CD4-positive, alpha-beta T cell treated with Interferon gamma for 1 hour (primary cell): ENCODE measurements at regions not wholly inside any gene's neighbourhood (a gene's known extent, or its start where the extent isn't known, plus 50 kb on each side); places are given as distances from the start of the nearest gene placed in this dataset.
"Not testable (repeated sequence)": the region's sequence is repeated elsewhere in the genome, so short reads cannot be mapped to it uniquely, and the experiment has no call there.

Experiments used
- DNase-seq: peaks from one replicate; pipeline ENCODE4 v3.0.0-alpha.2; 2020

DNA sequence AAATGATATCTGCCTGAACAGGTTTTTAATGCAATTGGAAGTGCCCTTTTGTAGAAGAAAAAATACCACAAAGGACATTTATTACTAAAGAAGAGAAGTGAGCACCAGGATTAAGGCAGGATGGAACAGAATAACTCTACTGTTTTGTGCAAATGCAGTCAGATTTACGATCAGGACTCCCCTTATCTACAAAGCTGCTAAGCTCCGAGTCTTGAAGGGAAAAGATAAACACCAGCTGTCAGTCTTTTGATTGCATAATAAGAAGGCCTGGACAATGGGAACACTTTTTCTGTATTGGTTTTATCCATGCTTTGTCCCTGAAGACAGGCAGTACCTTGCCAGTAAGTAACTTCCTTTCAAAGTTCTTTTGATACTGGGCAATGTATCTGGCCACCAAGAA, 797.9 kb upstream of the SLC35B3 start:
- no peak for DNase-seq

DNA sequence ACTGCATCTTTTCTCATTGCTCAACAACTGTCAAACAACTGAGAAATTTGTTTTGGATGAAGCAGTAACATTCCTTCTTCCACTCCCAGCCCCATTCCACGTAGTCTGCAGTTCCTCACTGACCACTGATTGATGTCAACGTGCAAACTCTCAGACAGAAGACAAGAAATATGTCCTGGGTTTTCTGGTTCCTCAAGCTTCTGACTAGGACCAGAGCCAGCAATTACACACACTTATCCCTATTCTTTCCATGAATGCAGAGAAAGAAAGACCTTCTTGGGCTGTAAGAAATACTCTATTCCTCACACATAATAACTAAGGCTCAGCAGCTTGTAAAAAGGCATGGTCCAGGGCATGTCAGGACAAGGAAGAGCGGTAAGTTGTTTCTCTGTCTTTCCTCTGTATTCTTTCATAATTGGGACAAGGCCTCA, 790.1 kb upstream of the SLC35B3 start:
- DNase-seq, result no peak

DNA sequence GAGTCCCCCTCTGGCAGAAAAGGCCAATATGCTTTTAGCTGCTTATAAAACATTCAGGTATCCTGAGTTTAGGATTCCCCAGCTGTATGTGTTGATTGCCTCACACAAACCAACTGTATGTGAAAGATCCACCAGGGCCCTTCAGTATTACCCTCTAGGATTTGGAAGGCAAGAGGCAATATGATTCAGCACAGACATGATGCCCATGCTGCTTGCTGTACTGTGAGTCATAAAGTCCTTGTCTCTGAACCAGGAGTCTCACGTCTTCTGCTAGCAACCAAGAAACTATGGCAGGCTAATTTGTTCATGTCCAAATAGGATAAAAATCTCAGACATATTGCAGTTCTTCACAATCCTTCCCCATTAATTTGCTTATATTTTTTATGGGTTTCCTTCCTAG, 789.2 kb upstream of the SLC35B3 start:
- DNase-seq, result no peak

DNA sequence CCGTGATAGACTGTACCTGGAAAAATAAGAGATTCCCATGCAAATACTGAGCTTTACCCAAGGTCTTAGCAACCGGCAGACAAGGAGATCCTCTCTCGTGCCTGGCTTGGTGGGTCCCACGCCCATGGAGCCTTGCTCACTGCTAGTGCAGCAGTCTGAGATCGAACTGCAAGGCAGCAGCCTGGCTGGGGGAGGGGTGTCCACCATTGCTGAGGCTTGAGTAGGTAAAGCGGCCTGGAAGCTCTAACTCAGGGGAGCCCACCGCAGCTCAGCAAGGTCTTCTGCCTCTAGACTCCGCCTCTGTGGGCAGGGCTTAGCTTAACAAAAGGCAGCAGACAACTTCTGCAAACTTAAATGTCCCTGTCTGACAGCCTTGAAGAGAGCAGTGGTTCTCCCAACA, 778.4 kb upstream of the SLC35B3 start:
- DNase-seq, result not testable (repeated sequence)

DNA sequence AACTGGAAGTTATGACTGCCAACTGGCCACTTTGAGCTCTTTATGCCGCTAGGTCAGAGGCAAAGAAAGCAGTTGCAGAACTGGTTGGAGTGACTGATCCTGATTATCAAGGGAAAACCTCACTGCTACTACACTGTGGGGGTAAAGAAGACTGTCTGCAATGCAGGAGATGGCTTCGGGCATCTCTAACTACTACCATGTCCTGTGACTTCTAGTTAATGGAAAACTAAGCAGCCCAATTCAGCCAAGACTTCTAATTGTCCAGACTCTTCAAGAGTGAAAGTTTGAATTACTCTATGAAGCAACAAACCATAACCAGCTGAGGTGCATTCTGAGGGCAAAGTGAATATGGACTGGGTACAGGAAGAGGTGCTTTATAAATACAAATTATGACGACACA, 773.6 kb upstream of the SLC35B3 start:
- no peak for DNase-seq

DNA sequence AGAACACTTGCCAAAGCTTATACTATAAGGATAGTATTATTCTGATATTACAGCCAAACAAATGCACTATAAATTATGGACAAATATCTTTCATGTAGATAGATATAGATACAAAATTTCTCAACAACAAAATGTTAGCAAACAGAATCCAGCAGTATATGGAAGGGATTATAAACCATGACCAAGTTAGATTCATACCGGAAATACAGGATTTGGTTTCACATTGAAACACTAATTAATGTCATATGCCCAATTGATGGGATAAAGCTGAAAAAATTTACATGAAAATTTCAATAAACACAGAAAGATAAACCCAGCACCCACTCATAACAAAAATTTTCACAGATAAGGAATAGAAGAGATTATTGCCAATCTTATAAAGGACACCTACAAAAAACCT, 770.3 kb upstream of the SLC35B3 start:
- no peak for DNase-seq

DNA sequence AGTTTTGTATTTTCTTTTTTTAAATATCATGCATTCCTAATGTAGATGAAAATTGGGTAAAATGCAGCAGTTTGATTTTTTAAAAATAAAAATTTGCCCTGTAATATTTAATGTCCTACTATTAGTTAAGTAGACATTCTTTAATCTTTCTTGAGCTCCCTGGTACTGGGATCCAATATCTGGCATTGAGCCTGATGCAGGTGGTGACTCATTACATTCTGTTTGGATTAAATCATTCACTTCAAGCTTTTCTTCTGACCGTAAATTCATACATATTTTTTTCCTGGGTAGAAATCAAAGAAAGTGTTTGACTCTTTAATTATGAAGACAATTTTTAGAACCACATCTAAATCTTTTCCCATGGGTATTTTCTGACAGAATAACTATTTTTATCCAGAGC, 768.8 kb upstream of the SLC35B3 start:
- DNase-seq, result no peak

DNA sequence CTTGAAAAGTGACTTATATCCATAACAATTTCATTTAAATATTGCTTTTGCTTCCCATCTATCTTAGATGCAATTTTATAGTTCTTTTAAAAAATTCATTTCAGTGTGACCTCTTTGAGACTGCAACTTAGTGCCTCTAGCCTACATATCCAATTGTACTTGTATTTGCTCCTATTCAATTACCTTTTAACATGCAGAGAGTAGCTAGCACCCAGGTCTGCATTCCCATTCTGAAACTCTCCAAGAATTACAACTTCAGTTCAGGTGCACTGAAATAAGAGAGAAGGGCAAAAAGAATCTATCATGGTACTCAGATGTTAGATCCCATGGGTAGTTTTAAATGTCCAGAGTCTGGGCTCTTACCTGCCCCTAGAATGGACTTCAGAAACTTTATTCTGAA, 765.4 kb upstream of the SLC35B3 start:
- DNase-seq, result no peak

DNA sequence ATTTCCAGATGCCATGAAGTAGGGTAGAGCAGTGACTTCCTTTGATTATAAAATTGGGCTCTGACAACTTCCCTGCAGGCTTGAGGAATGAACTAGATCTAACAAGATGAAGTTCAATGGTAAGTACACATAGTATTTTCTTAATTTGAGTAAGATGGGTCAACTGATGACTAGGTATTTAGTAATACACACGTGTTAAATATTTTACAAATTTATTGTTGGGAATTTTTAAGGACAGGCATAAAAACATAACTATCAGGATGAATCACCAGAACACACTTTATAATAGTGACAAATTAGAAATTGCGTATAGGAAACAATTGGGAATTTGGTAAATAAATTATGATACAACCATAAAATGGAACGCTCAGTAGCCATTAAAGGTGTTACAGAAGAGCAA, 762.4 kb upstream of the SLC35B3 start:
- no peak for DNase-seq

DNA sequence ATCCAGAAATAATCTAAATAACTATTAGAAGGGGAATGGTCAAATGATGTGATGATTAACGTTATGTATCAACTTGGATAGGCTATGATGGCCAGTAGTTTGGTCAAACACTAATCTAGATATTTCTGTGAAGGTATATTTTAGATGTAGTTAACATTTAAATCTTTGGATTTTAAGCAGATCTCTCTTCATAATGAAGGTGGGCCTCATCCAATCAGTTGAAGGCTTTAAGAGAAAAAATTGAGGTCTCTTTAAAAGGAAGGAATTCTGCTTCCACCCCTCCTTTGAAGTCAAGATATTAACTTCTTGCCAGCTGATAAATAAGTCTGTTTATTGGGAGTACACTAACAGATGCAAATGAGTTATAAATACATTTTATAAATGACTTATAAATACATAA, 760.0 kb upstream of the SLC35B3 start:
- no peak for DNase-seq

DNA sequence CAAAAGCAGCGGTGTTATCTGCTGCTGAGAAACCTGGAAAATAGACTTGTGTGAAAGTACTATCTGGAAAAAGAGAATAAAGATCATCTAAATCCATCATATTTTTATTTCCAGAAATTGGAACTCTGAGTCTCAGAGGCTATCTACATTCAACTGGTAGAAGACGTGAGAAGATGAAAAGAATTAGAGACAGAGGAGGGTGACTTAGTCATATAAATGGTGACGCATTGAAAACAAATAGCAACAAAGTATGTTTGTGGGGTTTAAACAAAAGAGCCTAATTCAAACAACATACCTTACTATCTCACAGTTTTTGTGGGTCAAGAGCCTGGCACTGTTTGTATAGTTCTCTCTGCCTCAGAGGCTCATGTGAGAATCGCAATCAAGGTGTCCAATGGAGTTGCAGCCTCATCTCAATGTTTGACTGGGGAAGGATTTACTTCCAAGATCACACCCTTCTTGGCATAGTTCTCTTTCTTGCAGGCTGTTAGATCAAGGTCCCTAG, 757.1 kb upstream of the SLC35B3 start:
- no peak for DNase-seq

DNA sequence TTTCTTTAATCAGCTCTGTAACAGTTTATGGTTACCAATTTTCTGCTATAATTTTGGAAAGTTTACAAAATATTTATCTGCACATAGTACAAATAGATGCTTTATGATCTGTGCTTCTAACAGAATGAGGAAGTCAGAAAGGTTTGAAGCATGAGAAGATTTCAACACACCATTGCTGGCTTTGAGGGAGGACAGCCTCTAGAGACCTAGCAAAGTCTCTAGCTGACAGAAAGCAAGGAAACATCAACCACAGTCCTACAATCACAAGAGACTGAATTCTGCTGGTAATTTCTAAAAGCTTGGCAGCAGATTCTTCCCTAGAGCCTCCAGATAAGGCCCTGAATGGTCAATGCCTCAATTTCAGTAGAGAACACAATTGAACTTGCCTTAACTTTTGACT, 750.8 kb upstream of the SLC35B3 start:
- no peak for DNase-seq

DNA sequence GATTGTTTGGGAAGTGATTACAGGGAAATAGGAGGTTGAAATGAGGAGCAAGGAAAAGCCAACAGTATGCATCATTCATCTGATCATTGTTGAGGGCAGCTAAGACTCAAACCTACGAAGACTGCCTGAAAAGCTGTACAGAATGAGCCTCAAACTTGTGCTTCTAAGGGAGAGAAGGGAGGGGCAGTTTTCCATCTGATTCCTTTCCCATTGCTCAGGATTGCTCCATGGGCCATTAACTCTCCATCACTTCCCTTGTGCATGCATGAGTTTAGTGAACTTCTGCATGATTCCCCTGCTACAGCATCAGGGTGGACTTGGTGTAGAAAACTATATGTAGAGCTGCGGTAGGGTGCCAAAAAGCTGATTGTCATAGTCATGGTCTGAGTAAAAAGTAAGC, 742.7 kb upstream of the SLC35B3 start:
- no peak for DNase-seq

DNA sequence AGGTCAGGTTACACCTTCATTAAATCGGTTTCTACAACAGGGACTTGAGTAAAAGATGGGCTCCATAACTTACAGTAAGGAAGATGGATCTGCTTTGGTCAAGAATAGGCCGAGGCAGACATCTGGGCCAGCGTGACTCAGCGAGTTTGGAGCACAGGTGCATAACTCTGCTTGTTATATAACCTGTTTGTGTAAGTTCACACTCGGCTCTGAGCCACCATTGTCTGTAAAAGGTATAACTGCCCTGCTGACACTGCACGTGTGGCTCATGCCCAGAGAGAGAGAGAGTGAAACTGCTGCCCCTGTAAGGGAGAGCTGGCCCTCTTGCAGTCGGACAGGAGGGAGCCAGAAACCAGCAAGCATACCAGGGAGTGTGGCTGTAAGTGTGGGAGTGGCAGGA, 737.9 kb upstream of the SLC35B3 start:
- no peak for DNase-seq

DNA sequence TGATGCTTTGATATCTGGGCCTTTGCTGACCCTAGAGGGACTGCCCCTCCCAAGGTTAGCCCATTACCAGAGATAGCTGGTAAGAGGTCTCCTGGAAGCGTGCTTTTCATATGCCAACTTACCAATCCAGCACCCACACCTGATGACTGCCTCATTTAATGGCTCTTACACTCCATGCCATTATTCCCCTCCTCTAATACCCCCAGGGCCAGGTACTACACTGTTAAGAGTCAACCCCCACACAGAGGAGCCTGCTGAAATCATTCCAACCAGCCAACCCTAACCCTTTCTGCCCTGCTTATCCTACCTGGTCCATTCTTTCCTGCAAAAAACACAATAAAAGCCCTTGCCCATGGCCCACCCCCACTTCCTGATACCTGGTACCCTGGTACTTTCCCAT, 736.8 kb upstream of the SLC35B3 start:
- DNase-seq, result no peak

DNA sequence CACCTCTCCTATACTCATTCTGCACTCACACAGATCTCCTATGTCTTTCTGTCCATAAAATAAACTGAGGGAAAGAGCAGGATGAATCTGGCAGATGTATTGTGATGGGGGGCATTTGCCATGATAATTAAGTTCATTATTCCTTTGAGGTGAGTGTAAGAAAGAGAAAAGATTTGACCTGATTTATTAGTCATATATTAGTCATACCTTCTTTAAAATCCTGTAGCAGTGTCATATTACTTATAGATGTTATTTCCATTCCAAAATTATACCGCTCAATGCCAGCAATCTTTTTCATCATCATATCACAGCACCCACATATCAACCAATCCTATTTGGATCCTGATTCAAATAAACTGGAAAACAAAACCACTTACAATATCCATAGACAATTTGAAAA, 733.3 kb upstream of the SLC35B3 start:
- no peak for DNase-seq

DNA sequence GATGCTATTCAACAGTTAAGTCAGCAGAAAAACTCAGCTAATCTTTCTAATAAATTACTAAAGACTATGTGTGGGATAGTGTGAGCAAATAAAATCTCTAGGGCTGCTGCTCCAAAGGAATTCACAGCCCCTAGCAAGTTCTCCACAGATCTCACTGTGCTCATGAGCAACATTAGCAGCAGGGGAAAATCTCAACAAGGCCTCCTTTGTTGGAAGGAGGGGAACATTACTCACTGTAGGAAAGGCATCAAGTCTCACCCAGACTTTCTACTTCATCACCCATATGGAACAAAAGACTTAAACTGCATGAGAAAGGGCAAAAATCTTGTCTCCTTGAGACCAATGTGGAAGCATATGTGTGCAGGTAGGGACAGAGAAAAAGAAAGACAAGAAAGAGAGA, 726.4 kb upstream of the SLC35B3 start:
- DNase-seq, result no peak

DNA sequence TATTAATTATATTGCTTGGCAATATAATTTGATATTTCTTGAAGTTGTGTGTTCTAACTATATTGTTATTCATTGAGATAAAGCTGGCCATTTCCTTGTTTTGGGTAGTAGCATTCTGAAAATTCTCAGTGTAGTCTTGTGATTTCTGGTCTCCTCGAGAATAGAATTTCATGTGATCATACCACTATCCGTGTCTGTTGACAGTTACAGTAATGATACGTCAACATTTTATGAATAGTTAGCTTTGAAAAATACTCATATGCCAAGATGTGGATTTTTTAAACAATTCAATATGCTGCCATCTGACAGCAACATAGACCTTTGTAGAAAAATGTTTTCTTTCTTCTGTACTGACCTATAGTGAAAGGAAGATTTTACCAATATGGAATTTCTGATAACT, 723.7 kb upstream of the SLC35B3 start:
- no peak for DNase-seq

DNA sequence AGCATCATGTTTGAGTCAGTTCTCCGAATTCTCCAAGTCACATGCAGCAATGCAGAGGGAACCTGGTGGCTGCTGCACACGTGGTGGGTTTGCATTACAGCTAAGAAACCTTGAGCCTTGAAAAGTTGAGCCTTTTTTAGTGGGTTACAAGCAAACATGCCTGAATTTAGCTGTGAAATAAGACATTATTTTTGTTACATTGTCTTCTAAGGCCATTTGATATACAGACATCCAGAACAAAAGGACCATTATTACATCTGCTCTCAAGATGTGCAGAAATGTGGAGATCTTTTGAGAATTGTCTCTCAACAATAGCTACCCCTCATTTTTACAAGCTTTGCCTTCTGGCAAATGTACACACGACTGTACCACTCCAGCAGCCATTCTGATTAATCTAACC, 720.5 kb upstream of the SLC35B3 start:
- no peak for DNase-seq

DNA sequence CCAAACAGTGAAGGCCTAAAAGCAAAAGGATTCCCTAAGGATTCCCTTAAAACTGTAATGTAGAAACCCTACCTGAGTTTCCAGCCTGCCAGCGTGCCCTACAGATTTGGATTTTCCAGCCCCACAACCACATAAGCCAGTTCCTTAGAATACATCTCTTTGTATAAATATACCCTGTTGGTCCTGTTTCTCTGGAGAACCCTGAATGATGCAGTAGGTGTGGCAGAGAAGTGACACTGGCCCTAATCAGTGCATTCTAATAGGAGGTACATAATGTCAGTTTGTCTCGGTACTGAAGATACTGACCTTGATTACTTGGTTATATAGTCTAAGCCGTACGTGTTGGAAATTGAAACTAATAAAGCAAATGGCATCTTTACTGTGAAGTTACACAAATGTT, 707.8 kb upstream of the SLC35B3 start:
- no peak for DNase-seq

DNA sequence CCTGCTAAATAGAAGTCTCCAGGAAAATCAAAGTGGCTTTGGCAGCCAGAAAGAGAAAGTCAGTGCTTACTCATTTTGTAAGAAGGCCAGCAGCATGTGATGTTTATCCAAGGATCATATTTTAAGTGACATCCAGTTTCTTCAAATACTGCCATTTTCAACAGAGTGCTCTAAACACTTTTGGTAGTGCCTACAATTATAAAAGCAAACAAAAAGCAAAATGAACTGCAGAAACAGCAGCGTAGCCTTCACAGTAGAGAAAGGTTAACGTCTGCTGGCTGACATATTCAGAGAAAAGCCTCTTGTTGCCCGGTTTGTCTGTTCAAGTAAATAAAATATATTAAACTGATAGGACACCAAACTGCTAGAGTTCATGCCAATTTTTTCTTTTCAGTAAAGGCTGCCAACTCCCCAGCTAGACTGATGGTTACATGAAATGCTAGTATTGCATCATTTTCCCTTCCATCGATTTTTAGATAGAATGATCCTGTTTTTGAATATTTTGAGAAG, 705.7 kb upstream of the SLC35B3 start:
- DNase-seq, result no peak

DNA sequence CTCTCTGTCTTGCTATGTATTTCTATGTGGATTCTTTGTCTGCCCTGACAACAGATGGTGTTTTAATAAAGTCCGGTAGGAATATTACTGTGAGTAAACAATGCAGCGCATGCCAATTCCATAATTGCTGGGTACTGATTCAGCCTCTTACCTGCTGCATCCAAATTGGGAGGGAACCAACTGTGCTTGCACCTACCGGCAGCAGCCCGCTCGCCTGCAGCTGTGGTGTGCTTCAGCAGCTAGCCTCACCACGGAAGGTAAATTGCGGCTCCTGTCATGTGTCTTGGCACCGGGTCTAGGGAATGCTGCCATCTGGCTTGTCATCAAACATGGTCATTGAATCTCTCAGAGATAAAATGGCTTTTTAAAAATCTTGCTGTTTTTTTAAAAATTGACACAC, 704.8 kb upstream of the SLC35B3 start:
- no peak for DNase-seq

DNA sequence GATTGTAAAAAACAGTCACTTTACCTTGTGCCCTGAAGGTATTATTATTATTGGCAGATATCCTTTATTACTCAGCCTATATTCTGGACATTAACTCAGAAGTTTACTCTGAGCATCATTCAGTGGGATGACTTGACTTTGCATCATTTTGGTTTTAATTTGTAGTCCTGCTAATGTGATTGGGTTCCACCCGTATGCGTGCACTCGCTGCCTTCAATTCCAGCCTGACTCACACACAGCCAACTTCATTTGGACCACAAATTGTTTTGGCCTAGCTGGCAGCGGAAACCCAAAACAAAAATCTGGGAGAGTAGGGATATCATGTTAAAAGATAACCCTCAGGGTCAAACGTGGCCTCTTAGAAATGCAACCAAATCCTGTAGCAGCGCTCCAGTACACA, 704.4 kb upstream of the SLC35B3 start:
- DNase-seq, result no peak

DNA sequence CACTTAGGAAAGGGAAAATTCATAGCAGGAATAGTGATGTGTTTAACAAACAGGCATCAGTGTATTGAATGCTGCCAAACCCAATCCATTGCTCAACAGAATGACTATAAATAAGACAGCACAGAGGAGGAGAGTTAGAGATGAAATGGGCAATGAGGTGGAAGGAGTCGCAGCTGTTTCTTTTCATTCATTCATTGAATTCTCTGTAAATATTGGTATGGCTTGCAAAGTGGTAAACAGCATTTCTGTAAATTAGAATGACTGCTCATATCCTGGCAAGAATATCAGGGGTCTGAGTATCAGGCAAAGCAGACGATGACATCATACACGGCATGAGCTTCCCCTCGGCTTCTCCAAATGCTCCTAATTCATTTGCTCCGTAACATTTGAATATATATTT, 703.6 kb upstream of the SLC35B3 start:
- no peak for DNase-seq

DNA sequence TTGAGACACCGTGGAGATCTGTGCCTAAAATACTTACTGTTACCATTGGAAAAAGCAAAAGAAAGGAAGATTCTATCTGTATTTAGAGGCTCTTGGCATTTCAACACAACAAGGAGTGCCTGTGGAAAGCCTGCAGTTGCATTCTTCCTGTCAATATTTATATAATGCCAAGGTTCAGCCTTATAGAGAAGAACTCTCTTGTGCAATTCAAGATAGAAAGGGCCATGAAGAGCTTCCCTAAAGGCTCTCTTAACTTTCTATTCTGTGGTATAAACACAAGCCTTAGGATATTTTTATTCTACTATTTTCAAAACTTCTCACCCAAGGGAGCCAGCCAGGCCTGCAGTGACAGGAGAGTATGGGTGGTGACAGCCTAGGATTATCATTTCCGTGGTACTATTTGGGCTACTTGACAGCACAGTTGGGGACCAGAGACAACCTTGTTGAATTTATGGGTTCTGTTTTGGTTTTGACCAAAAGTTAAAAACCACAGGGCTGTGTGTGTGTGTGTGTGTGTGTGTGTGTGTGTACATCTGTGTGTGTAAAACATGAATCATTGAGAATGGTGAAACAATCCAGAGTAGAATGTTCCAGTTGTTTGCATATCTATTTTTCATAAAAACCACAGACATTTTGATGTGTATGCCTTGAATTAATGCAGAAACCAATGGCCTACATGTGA, 700.9 kb upstream of the SLC35B3 start:
- no peak for DNase-seq
